Activated naive CD4-positive, alpha-beta T cell treated with anti-CD3 and anti-CD28 coated beads, Interleukin-2, amount 10 ng/mL, durations not matched to agents 7 days and 5 days (primary cell): ENCODE measurements at regions not wholly inside any gene's neighbourhood (a gene's known extent, or its start where the extent isn't known, plus 50 kb on each side); places are given as distances from the start of the nearest gene placed in this dataset.
"Not testable (repeated sequence)": the region's sequence is repeated elsewhere in the genome, so short reads cannot be mapped to it uniquely, and the experiment has no call there.

ENCODE experiments used
- CTCF ChIA-PET: fragments of 350-600 bp; sonication (Branson Sonifier 250); formaldehyde crosslinking; loops from one replicate; lab custom pipeline; 2021; ENCODE audit warnings: antibody characterized with exemption; lab: Charles Lee
- DNase-seq: peaks from one replicate; pipeline ENCODE4 v3.0.0-alpha.2; 2020
- H3K27ac Mint-ChIP-seq: one replicate; pipeline ENCODE4 v1.8.0; 2021; ENCODE audit warnings: mild to moderate bottlenecking, moderate library complexity, mixed read lengths
- H3K27me3 Mint-ChIP-seq: one replicate; pipeline ENCODE4 v1.8.0; 2021; ENCODE audit warnings: mild to moderate bottlenecking, mixed read lengths
- H3K36me3 Mint-ChIP-seq: one replicate; pipeline ENCODE4 v1.8.0; 2021; ENCODE audit warnings: mixed read lengths
- H3K4me1 Mint-ChIP-seq: one replicate; pipeline ENCODE4 v1.8.0; 2021; ENCODE audit warnings: mixed read lengths
- H3K4me3 Mint-ChIP-seq: one replicate; pipeline ENCODE4 v1.8.0; 2021; ENCODE audit warnings: mild to moderate bottlenecking, moderate library complexity, mixed read lengths
- H3K9me3 Mint-ChIP-seq: one replicate; pipeline ENCODE4 v1.8.0; 2021; ENCODE audit warnings: mixed read lengths

DNA sequence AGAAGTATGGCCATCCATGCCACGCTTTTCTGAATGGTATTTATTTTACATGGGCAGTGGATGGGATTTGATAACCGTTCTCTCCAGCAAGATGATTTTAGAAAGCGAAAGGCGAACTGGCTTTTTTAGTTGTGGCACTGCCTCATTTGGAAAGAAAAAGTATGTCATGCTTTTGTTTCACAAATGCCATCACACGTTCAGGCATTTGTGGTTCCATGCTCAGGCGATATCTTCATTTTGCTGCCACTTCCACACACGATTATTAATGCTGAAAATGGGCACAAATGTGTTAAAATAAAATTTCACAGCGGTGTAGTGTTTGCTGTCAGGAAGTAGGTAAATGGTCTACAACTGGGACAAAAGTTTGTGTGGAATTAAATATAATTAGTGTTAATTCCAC, 328.1 kb downstream of the BCL2L11 start:
- H3K4me1 Mint-ChIP-seq, H3K36me3 Mint-ChIP-seq, CTCF ChIA-PET, H3K27ac Mint-ChIP-seq, H3K9me3 Mint-ChIP-seq, H3K4me3 Mint-ChIP-seq, H3K27me3 Mint-ChIP-seq, DNase-seq: not testable (repeated sequence)

- DNase-seq, H3K9me3 Mint-ChIP-seq, H3K4me3 Mint-ChIP-seq, H3K36me3 Mint-ChIP-seq, CTCF ChIA-PET, H3K4me1 Mint-ChIP-seq, H3K27me3 Mint-ChIP-seq, H3K27ac Mint-ChIP-seq: not testable (repeated sequence)
Observed at GRCh38 chr2:111450526-111450925, 329.8 kb downstream of the BCL2L11 start.

GRCh38 chr2:111451692-111452199, 331.0 kb downstream of the BCL2L11 start:
- CTCF ChIA-PET, H3K36me3 Mint-ChIP-seq, H3K4me3 Mint-ChIP-seq, H3K9me3 Mint-ChIP-seq, DNase-seq, H3K4me1 Mint-ChIP-seq, H3K27ac Mint-ChIP-seq, H3K27me3 Mint-ChIP-seq: not testable (repeated sequence)

DNA sequence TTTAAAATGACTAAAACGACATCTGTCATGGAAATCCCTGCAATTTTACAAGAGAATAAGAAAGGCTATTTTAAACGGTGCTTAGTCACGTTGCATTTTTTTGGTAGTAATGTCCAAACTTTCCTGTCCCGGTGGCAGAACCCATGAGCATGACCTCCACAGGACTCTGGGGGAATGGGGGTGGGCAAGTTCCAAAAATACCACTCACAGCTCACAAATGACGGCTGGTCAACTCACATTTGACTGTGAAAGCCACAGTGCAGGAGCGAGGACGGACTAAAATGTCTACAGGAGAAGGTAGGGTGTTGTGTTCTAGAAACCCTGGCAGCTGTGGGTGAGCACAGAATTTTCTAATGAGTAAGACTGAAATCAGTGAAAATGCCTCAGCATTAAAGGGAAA, 331.5 kb downstream of the BCL2L11 start:
- H3K36me3 Mint-ChIP-seq, CTCF ChIA-PET, H3K9me3 Mint-ChIP-seq, H3K4me1 Mint-ChIP-seq, H3K27ac Mint-ChIP-seq, H3K27me3 Mint-ChIP-seq, DNase-seq, H3K4me3 Mint-ChIP-seq: not testable (repeated sequence)

DNA sequence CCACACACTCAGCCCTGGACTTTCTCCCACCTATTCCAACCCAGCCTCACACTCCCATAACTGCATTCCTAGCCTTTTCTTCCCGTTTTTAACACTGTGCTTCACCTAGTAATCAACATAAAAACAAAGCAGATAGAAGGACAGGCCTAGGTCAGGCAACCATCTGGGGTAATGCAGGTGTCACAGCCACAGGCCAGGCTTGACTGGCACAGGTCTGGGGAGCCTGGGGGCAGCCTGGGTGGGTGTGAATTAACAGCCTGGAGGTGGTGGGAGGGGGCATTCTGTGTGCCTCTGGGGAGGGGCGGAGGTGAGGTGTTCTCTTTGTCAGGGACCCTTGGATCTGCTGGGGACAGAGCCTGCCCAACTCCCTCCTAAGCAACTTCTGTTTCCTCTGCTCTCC, 332.6 kb downstream of the BCL2L11 start:
- H3K4me3 Mint-ChIP-seq, H3K36me3 Mint-ChIP-seq, DNase-seq, CTCF ChIA-PET, H3K27ac Mint-ChIP-seq, H3K27me3 Mint-ChIP-seq, H3K9me3 Mint-ChIP-seq: not testable (repeated sequence)
- peaks cover 11% of the 10 kb centered on the region for H3K4me1 Mint-ChIP-seq

DNA sequence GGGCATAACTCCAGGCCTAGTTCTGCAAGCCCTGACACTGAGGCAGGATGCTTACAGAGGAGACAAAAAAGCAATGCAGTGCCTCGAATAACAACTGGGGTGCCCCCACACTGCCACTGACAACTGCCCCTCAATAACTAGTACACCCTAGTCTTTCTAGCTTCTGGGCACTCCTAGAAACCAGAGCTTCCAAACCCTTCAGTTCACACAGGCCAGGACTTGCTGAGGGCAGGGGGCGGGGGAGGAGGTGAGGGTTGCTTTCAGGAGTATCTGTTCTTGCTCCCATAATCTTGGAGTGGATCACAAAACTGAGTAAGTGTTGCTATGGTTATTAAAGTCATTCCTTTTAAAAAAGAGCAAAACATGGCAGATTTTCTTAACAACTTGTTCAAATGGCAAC, 333.1 kb downstream of the BCL2L11 start:
- H3K4me1 Mint-ChIP-seq, result peaks cover 13% of the 10 kb centered on the region
- H3K27me3 Mint-ChIP-seq, H3K27ac Mint-ChIP-seq, DNase-seq, H3K36me3 Mint-ChIP-seq, H3K4me3 Mint-ChIP-seq, CTCF ChIA-PET, H3K9me3 Mint-ChIP-seq: not testable (repeated sequence)

DNA sequence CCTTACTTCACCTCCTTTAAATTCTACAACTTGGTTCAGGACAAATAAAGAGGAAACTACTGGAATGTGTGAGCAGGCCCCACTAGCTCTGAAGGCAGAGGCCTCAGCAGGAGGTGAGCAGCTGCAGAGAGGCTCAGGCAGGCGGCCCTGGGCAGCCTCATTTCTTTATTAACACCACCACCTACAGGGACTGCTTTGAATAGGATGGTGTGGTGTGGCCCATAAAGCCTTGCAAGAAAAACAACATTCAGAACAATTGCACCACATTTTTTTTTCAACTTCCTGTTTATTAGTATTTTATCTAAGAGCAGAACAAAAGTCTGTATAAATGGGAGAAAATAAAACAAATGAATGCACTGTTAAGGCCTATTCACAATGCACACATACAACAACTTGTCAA, 333.7 kb downstream of the BCL2L11 start:
- H3K27ac Mint-ChIP-seq, H3K27me3 Mint-ChIP-seq, CTCF ChIA-PET, H3K9me3 Mint-ChIP-seq, H3K36me3 Mint-ChIP-seq, H3K4me3 Mint-ChIP-seq: not testable (repeated sequence)
- H3K4me1 Mint-ChIP-seq, result peaks cover 13% of the 10 kb centered on the region
- DNase-seq, result peak; percentile 44

GRCh38 chr2:111455016-111456015, 334.6 kb downstream of the BCL2L11 start:
- H3K4me1 Mint-ChIP-seq, H3K36me3 Mint-ChIP-seq, DNase-seq, H3K4me3 Mint-ChIP-seq, H3K9me3 Mint-ChIP-seq, H3K27me3 Mint-ChIP-seq, H3K27ac Mint-ChIP-seq, CTCF ChIA-PET: not testable (repeated sequence)

- DNase-seq, H3K4me3 Mint-ChIP-seq, H3K9me3 Mint-ChIP-seq, H3K27ac Mint-ChIP-seq, H3K27me3 Mint-ChIP-seq, H3K36me3 Mint-ChIP-seq, CTCF ChIA-PET: not testable (repeated sequence)
- H3K4me1 Mint-ChIP-seq, result peaks cover 15% of the 10 kb centered on the region
Observed at GRCh38 chr2:111457191-111457590, 336.5 kb downstream of the BCL2L11 start.

GRCh38 chr2:111460901-111461300, 340.2 kb downstream of the BCL2L11 start:
- H3K27me3 Mint-ChIP-seq, H3K9me3 Mint-ChIP-seq, H3K4me3 Mint-ChIP-seq, H3K36me3 Mint-ChIP-seq, CTCF ChIA-PET, H3K27ac Mint-ChIP-seq, DNase-seq: not testable (repeated sequence)
- peaks cover 27% of the 10 kb centered on the region for H3K4me1 Mint-ChIP-seq

- CTCF ChIA-PET, H3K27ac Mint-ChIP-seq, DNase-seq, H3K4me3 Mint-ChIP-seq, H3K9me3 Mint-ChIP-seq, H3K27me3 Mint-ChIP-seq, H3K36me3 Mint-ChIP-seq: not testable (repeated sequence)
- peaks cover 31% of the 10 kb centered on the region for H3K4me1 Mint-ChIP-seq
Observed at GRCh38 chr2:111461831-111462230, 341.1 kb downstream of the BCL2L11 start.

- peaks cover 35% of the 10 kb centered on the region for H3K4me1 Mint-ChIP-seq
- CTCF ChIA-PET, H3K4me3 Mint-ChIP-seq, DNase-seq, H3K36me3 Mint-ChIP-seq, H3K9me3 Mint-ChIP-seq, H3K27ac Mint-ChIP-seq, H3K27me3 Mint-ChIP-seq: not testable (repeated sequence)
Observed at GRCh38 chr2:111462572-111462971, 341.9 kb downstream of the BCL2L11 start.

DNA sequence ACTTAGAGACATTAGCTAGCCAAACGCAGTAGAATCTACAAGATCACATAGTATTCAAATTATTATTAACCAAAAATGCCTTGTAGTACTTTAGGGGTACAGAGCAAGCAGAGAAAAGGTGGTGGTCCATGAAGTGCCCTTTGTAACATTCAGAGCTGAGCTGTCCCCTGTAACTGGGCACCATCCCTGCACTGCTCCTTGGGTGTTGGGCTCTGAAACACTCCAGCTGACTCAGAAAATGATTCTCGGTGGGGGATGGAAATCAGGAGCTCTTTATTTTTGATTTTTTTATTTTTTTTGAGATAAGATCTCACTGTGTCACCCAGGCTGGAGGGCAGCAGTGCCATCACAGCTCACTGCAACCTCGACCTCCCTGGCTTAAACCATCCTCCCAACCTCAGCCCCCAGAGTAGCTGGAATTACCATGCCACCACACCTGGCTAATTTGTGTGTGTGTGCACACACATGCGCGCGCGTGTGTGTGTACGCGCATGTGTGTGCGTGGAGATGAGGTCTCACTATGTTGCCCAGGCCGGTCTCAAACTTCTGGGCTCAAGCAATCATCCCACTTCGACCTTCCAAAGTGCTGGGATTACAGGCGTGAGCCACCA, 342.6 kb downstream of the BCL2L11 start:
- peak; percentile 34 for DNase-seq
- H3K27ac Mint-ChIP-seq, result peak overlapping the region; percentile 80
- H3K4me3 Mint-ChIP-seq, H3K36me3 Mint-ChIP-seq, H3K27me3 Mint-ChIP-seq, CTCF ChIA-PET, H3K9me3 Mint-ChIP-seq: not testable (repeated sequence)
- peaks cover 34% of the 10 kb centered on the region for H3K4me1 Mint-ChIP-seq

GRCh38 chr2:111463956-111464355, 343.2 kb downstream of the BCL2L11 start:
- H3K36me3 Mint-ChIP-seq, H3K27me3 Mint-ChIP-seq, H3K4me3 Mint-ChIP-seq, H3K9me3 Mint-ChIP-seq, CTCF ChIA-PET, H3K27ac Mint-ChIP-seq: not testable (repeated sequence)
- H3K4me1 Mint-ChIP-seq, result peaks cover 33% of the 10 kb centered on the region
- peak; percentile 60 for DNase-seq

DNA sequence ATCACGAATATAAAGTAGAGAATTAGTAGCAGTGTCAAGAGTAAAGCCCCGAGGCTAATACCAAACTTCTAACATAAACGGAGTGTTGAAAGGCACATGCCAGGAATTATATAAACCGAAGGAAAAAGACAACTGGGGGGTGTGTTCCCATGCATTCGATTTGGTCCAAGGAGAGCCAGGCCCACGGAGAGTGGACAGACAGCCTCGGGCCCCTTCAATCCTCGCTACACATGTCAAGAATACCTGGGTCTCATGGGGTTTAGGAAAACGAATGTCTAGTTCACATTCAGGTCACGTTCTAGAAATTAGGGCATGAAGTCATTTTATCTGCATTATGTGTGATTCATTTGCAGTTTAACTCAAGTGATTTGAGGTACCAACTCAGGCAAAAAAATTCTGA, 343.7 kb downstream of the BCL2L11 start:
- H3K27me3 Mint-ChIP-seq, CTCF ChIA-PET, H3K4me3 Mint-ChIP-seq: not testable (repeated sequence)

More for the DNA sequence above, 343.7 kb downstream of the BCL2L11 start:
- peaks cover 33% of the 10 kb centered on the region for H3K4me1 Mint-ChIP-seq
- not testable (repeated sequence) for H3K9me3 Mint-ChIP-seq, DNase-seq, H3K27ac Mint-ChIP-seq, H3K36me3 Mint-ChIP-seq
